HG02678 (cell line): ENCODE measurements at regions not wholly inside any gene's neighbourhood (a gene's known extent, or its start where the extent isn't known, plus 50 kb on each side); places are given as distances from the start of the nearest gene placed in this dataset.
"Not testable (repeated sequence)": the region's sequence is repeated elsewhere in the genome, so short reads cannot be mapped to it uniquely, and the experiment has no call there.

ENCODE experiments used
- ATAC-seq: cut with Tn5 transposase; IDR thresholded peaks from one replicate; pipeline ENCODE4 v1.9.1; 2021; ENCODE audit warnings: mild to moderate bottlenecking, moderate library complexity; ENCODE audit not compliant: unreplicated experiment

DNA sequence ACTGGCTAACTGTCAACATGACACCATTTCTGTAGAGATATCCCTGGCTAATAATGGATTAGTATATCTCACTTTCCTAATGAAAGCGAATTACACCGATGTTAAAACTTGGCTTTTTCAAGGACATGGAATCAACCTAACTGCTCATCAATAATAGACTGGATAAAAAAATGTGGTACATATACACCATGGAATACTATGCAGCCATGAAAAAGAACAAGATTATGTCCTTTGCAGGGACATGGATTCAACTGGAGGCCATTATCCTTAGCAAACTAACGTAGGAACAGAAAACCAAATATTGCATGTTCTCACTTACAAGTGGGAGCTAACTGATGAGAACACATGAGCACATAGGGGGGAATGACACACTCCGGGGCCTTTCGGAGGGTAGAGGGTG lies 62.6 kb downstream of the ZIC1 start:
- ATAC-seq = no peak

DNA sequence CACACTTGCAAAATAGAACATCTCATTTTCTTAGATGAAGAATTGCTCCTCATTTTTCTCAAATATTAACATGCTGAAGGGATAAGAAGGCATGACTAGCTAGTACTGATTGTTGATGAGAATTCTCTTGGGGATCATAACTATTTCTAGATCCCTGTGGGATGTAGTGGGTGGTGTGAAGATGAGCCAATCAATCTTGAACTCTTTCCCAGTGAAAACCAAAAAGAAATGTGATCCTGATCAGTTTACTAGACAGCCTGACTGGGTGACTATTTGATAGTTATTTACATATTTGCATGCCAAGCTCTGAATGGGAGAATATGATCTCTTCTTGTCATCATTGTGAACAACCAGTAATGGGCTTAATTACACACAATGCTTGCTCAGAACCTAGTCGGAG lies 63.7 kb downstream of the ZIC1 start:
- ATAC-seq = no peak

DNA sequence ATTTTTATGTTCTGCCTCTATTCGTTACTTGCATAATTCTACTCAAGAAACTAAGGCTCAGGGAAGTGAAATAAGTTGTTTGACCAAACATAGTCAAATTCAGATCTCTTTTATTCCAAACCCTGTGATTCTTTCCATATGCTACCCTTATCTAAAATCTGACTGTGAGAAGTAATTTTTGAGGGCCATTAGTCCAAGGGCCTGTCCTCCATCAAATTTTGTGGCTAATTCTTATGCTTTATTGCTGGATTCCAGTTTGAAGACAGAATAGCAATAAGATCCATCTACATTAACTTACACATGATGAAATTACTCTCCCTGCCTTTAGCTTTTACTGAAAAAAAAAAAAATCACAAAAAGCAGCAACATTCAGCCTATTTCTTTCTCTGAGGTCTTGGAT lies 74.0 kb downstream of the ZIC1 start:
- ATAC-seq = no peak

DNA sequence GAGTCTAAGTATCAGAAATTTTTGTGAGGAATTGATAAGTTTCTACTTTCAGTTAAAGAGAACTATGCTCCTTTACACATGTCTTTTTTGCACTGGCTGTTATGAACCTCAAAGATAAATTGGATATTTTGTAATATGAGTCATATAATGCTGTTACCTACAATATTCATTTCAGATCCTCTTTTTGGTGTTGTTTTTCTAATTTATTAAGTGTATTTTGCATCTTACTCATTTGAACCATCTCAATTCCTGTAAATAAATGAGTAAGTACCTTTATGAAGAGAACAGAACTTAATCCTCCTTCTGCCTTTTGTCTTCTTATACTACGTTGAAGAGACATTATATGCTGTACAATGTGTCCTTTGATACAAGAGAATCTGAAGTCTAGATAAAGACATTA lies 74.4 kb downstream of the ZIC1 start:
- ATAC-seq = no peak

DNA sequence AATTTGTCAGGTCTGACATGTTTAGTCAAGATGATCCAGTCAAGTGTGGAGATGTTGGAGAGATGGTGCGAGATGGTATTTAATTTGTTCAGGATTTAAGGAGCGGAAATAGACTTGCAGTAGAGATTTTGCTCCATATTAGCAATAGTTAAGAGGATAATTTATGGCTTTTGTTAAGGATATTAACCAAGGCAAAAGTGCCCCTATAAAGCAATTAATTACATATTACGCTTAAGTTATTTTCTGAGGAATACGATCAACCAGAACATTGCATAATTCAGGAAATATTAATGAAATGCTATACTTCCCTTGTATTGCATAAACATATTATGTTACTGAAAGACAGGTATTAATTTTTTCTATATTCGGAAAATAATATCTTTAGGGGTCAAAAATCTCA lies 83.9 kb downstream of the ZIC1 start:
- ATAC-seq = no peak

DNA sequence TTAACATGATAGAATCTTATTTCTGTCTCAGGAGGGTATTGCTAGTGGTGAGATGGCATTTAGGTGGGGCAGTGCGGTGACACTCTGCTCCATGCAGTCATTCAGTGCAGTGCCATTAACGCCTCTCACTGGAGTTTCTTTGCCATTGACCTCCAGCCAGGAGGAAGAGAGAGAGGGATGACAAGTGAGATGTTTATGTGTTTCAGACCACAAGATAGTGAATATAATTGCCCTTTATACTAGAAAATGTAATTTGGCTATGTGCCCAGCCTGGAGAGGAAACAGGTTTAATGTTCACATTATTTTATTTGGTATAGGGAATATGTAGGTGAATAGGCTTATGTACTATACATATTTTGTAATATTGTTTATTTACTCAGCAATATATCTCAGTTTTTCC lies 84.5 kb downstream of the ZIC1 start:
- no peak for ATAC-seq

DNA sequence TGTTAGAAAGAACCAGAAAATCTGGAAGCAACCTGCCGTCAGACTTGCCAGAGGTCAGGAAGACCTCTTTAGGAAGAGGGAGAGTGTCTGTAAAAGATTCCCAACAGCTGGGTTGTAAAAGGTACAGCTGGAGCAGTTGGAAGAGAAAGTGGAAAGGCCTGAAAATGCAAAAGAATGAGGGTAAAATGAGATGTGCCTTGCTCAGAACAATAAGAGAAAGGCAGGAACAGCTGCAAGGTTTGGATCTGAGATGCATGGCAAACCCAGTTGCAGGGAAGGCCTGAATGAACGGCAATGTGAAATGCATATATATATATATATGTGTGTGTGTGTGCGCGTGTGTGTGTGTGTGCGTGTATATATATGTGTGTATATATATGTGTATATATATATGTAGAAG lies 88.1 kb downstream of the ZIC1 start:
- no peak for ATAC-seq

DNA sequence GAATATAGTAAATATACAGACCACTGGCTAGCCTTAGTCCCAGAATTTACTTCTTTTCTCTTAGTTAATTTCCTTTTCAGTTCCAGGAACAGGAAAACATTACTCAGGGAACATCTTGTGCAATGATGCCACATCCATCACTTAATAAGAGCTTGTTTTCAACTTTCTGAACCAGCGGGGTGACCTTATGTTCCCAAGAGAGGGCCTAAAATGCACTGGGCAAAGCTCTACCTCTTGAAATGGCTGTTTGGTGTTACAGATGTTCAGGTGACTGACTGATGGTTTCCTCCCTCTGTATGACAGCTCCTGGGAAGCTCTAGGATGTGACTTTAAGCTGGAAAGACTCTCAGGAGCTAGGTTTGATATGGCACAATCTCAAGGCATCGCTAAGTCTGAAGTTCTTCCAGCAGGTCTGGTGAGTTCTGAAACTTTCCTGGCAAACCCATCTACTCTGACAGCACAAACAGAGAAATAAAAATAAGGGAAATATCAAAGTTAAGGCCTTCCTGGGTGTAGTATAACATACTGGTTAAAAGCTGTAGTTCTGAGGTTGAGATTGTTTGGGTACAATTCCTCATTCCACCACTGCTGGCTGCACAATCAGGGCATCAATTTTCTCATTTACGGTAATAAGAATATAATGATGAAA lies 98.6 kb downstream of the ZIC1 start:
- ATAC-seq = no peak

DNA sequence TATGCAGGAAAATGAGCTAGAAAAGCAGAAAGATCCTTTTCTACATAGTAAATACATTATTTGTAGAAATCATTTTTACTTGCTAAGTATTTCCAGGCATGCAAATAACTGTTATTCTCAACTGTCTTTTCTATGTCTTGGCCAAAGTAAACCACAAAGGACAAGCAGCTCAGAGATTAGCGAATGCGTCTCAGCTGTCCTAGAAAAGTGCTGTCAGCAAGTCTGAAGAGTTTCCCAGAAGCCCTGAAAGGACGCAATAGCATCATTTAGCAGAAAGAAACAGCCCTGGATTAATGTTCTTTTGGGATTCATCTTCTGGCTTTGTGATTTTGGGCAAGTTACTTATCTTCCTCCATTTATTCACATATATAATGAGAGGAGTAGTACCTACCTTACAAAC lies 100.3 kb downstream of the ZIC1 start:
- ATAC-seq = no peak

DNA sequence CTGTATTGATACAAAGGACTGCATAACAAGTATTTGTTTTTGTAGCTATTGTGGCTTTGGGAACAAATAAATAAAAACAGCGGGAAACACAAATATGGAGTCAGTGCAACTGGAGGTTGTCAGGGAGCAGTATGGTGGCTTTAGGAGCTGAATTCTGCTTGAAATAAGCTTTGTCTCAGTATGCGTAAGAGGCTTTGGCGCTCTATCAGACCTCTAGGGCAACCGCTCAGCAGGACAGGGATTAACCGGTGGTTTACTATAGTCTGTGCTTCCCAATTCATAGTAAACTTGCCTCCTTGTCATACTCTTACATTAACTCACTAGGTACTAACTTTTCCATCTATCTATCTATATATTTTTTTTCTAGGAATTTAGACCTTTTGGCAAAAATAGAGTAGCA lies 104.6 kb downstream of the ZIC1 start:
- no peak for ATAC-seq

DNA sequence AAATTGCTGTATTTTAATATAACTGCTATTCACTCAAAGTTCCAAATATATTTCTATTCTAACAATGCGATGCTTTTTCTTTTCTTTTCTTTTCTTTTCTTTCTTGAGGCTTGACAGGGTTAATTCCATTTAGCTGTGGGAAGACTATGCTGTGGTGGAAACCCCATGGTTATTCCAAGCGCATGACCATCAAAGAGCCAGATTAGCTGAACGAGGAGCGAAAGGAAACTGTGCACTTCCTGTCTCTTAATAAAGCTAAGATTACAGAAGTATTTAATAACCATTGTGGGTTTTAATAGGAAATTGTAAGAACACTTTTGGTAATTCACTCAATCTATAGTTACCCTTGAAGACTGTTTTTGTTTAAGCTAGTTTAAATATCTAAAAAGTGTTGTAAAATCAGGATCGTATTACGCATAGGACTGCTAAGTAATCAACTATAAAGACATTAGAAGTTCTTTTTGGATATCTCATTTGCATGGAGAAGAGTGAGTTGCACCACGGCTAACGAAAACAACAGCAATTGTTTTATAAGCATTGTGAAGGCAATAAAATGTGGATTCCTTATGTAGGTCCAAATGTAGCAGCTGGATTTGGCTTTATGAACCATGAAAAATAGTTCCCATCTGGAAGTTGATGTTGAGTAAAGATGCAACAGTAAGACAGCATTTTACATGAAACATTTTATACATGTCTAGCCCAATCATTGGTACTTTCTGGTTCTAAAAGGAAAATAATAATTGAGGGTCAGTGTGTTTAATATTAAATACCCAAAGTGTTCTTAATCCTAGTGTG lies 105.4 kb downstream of the ZIC1 start:
- no peak for ATAC-seq

DNA sequence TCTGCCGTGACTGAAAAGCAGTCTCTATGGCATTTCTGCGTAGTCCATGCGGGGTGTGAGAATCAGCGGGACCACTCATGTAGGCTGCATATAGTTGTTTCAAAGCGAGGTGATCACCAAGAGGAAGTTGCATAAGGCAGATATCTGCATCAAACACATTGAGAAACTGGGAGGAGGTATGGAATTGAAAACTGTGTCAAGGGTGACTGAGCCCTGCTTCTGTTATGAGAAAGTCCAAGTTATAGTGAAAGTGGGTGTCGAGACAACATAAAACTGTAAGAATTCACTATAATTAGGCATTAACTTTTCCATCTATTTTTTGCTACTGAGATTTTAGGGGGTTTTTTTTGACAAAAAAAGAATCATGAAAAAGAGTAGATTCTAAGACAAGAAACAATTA lies 109.3 kb downstream of the ZIC1 start:
- ATAC-seq = no peak

DNA sequence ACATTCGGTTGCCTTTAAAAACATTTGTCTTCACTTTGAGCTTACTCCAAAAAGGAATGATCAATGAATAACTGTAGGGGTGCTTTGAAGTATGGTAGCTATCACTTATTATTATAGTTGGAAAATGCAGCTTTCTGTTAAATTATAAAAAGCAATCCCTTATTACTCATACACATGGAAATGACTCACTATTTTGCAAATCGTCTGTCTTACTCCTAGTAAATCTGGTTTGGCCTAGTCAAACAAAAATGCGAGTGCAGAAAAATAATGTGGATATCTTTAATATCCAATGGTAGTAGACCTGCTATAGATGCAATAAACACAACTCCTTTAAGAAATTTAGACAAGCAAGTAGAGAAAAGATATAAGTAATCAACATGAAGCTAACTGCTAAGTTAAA lies 112.5 kb downstream of the ZIC1 start:
- no peak for ATAC-seq

DNA sequence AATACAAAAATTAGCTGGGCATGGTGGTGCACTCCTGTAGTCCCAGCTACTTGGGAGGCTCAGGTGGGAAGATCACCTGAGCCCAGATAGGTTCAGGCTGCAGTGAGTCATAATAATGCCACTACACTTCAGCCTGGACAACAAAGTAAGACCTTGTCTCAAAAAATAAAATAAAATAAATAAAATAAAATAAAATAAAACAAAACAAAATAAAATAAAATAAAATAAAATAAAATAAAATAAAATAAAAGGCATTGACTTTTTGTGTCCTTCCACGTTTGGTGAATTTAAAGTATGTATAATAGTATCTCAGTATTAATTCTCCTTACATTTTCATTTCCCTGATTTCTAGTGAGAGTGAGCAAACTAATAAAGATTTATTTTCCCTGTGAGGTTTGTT lies 113.6 kb downstream of the ZIC1 start:
- not testable (repeated sequence) for ATAC-seq

DNA sequence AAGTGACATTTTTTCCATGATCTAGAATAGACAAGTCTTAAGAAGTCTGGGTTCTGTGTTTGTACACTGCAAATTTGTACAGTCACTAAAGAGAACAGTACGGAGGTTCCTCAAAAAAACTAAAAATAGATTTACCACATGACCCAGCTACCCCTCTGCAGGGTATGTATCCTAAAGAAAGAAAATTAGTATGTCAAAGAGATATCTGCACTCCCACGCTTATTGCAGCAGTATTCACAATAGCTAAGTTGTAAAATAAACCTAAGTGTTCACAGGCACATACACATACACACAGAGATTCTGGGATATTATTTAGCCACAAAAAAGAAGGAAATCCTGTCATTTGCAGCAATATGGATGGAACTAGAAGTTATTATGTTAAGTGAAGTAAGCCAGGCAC lies 120.4 kb downstream of the ZIC1 start:
- ATAC-seq = no peak

DNA sequence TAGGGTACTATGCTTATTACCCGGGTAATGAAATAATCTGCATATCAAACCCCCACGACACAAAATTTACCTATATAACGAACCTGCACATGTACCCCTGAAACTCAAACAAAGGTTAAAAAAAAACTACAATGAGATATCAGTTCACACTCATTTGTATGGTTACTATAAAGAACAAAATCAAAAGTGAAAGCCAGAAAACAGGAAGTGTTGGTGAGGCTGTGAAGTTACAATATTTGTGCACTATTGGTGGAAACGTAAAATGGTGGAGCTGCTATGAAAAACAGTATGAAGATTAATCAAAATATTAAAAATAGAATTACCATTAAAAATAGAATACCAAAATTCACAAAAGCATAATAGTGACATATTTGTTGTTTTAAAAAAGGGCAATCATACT lies 128.9 kb downstream of the ZIC1 start:
- ATAC-seq = peak; percentile 49

DNA sequence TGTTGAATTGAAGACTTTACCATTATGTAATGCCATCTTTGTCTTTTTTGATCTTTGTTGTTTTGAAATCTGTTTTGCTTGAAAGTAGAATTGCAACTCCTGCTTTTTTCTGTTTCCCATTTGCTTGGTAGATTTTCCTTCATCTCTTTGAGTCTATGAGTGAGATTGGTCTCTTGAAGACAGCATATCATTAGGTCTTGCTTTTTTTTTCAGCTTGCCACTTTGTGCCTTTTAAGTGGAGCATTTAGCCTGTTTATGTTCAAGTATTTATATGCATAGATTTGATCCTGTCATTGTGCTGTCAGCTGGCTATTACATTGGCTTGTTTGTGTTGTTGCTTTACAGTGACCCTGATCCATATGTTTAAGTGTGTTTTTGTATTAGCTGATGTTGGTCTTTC lies 131.8 kb downstream of the ZIC1 start:
- no peak for ATAC-seq

DNA sequence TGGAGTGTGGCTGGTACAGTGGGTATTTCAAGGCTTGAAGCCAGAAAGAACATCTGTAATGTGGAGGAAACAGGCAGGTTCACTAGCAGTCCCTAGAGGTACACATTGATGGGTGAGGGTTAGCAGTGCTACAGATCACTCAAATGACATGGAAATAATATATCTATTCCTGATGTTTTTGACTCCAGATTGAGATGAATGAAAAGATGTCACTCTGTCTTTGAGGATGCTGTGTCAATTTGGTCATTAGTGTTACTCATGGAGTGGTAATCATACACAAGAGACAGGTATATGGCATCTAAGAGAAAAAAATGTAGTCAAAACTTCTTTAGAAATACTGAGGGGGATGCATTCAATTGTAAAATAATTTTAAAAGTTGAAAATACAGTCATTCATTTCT lies 135.1 kb downstream of the ZIC1 start:
- no peak for ATAC-seq

DNA sequence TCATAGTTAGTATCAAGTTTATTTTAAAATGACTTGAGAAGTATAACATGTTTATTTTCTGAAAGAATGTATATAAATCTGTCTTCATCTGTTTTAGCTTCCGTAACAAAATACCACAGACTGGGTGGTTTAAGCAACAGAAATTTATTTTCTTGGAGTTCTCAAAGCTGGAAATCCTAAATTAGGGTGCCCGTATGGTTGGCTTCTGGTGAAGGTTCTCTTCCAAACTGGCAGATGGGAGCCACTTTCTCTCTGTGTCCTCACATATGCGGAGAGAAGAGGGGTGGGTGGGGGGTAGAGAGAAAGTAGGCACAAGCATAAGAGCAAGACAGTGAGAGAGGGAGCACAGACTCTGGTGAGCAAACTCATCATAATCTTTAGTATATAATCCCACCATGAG lies 142.3 kb downstream of the ZIC1 start:
- no peak for ATAC-seq

DNA sequence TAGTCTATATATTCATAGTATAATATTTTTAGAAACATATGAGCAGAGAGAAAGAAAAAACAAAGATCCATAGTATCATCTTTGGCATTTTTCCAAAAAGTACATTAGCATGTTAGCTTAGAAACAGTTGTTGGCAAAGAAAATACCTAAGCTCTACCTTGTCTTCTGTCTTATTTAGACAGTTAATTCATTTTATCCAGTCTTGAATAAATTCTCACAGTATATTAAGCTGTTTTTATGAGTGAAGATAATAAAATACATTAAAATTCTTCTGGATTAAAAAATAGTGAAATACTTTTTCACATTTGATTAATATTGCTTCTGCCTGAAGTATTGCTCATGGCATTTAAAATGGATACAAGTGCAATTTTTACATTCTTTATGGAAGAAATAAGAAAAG lies 145.2 kb downstream of the ZIC1 start:
- no peak for ATAC-seq

DNA sequence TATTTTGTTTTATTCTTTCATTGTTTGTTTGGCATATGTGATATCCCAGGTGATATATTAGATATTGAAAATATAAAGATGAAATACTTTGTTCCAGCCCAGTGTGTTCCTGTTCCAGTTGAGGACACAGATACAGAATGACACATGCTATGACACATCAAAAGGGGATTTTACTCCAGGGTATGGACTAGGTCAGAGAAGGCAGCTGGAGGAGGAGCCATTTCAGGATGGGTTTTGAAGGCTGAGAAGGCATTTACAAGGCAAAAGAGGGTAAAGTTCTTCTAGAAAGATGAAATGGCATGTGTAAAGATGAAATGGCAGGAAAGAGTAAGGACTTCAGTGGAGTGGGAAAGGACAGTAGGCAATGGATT lies 163.8 kb downstream of the ZIC1 start:
- no peak for ATAC-seq

DNA sequence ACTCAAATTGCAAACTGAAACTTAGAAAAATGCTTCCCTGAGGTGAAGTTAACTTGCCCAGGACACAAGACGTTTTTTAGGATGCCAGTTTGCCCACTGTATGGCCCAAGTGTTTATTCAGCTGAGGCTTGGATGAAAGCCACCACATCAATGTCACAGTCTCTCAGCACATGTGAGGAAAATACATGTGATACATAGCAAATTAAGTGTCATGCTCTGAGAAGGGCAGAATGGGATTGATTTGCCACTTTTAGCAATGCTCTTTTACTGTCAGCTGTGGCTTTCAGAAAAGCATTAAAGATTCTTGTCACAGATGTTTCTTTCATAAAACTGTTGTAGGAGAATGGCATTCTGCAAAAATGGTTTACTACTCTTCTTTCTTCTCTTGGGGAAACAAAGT lies 165.5 kb downstream of the ZIC1 start:
- no peak for ATAC-seq

DNA sequence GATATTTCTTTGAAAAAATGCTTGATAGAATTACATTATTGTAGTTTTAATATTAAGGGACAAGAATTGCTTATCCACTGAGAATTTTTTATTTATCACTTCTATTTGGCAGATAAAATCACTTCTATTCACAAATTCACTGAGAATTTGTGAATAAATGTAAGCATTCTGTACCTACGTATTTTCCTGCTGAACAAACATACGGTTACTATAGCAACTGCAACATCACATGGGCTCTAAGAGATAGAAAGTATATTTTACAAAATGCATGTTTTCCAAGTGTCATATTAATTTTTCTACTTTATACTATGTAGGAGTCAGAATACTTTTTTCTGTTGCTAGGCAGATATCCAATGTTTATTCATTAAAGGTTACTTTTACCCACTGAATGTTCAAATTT lies 166.2 kb downstream of the ZIC1 start:
- no peak for ATAC-seq
